ENCODE measurements at regions not wholly inside any gene's neighbourhood (a gene's known extent, or its start where the extent isn't known, plus 50 kb on each side); places are given as distances from the start of the nearest gene placed in this dataset.
"Not testable (repeated sequence)": the region's sequence is repeated elsewhere in the genome, so short reads cannot be mapped to it uniquely, and the experiment has no call there.

DNA sequence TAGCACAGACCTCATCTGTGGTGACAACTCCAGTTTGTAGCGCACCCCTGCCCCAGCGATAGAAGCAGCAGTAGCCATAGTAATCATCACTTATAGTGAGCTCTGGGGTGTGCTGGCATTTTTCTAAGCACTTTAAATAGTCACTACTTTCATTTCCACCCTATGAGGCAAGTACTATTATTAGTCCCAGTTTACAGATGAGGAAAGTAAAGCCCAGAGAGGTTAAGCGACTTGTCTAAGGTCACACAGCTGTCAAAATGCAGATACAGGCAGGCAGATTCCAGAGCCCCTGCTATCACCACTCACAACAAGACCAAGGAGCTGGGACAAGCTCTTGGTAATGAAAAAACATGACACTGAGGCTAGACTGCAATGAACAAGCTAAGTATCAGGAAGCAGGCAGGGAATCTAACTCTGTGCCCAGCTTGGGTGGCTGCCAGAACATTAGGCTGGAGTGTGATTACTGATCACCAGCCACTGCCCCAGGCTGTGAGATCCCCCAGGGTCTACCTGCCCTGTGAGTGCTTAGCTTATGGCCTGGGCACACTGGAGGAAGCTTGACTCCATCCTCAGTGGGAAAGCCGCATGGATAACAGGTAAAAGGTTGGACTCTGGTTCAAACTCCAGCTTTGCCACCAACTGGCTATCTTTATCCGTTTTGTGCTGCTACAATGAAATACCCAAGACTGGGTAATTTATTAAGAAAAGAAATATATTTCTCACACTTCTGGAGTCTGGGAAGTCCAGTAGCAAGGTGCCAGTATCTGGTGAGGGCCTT, 561.1 kb downstream of the MN1 start:
- DNase-seq = no peak

DNA sequence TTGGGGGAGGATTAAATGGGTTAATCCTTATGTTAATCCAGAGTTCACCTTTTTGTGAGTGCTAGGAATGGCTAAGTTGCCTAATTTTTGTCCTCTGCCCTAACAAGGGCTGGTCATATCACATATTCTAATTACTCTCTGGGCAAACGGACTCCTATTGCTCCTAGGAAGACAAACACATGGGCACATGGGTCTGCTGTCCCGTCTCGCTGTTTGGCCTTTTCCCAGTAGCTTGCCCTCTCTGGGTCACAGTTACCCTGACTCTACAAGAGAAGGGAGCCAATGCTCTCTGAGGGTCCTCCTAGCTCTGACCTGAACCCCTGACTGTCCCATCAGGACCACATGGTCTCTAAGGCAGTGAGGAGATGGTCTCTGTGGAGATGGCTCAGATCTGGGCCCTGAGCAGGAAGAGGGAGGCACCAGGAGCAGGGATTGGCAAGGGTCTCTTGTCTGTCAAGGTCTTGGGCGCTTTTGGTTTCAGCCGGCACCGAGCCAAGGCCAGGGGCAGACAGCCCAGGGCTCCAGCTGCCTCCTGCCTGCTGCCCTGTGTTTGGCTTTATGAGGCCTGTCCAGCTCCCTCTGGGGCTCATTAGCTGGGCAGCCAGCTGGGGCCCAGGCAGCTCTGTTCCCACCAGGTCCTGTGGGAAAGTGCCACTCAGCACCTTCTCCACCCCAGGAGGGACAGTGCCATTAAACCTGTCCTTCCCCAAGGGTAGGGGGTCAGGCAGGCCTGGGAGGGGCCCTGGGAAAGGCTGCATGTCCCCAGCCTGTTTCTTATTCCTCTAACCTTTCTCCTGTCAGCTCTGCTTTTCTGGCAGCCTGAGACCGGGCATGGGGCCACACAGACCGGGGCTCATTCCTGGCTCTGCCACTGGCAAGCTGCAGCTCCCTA, 559.9 kb downstream of the MN1 start:
- peak; percentile 37 for DNase-seq

DNA sequence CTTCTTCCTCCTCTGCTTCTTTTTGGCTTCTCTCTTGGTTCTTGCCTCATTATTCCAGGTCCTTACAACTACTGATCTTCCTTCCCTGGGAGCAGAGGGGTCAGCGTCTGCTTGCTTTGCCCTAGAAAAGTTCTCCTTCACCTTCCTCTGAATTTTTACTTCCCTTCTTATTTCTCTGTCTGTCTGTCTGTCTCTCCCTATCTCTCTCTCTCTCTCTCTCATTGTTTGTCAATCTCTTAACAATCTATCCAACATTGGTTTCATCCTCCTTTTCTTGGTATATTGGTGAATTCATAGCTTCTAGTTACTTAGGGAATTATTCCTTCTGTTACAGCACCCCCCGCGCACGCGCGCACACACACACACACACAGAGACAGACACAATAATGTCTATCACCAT, 559.1 kb downstream of the MN1 start:
- no peak for DNase-seq

DNA sequence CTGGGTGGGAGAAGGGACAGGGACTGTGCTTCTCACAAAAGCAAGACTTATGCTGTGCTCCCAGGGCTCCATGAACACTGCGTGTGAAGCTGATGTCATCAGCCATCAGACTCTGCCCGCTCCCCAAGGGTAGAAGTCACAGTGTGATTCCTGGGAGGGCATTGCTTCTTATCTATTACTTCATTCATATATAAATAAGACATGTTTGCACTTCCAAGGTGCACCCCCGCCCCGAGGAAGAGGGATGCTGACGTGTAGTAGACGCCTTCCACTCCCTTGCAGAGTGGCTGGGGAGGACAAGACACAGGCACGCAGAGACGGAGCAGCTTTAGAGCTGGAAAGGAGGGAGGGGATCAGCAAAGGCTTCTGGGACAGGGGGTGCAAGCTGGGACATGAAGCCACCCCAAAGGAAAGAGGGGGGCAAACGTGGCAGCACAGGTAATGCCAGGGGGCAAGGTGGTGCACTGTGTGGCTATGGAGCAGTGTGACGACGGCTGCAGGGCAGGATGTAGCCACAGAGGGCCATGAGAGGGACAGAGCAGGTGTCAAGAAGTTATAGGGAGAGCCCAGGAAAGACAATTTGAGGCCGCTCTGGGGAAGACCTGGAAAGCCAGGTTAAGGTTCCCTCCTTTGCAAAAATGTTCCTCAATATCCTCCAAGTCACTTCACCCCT, 558.5 kb downstream of the MN1 start:
- no peak for DNase-seq

DNA sequence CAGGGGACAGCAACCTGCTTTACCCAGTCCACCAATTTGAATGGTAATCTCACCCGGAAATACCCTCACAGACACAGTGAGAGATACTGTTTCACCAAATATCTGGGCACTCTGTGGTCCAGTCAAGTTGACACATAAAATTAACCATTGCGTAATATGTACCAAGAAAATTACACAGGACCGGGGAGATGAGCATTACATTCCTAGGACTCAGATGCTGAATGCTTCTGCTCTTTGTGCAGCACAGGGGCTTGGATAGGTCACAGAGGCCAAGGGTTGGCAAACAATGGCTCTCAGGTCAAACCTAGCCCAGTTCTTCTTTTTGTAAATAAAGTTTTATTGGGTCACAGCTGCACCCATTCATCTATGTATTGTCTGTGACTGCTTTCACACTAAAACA, 557.2 kb downstream of the MN1 start:
- no peak for DNase-seq

DNA sequence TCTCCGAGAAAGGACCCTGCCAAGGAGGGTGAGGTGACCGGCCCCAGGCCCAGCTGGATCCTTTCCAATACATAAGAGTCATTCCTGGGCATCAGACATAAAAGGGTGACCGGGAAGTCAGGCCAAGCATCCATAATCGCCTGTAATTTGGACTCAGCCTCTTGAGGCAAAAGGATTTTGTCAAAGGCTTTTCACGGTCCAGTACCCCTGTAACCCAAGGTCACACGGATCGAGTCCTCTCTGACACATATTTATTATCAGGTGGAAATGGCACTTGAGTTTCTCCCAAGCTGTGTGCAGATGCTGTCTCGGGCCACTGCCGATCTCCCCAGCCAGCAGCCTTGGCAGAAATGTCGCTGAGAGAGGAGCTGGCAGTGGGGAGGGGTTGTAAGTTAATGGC, 556.5 kb downstream of the MN1 start:
- no peak for DNase-seq

DNA sequence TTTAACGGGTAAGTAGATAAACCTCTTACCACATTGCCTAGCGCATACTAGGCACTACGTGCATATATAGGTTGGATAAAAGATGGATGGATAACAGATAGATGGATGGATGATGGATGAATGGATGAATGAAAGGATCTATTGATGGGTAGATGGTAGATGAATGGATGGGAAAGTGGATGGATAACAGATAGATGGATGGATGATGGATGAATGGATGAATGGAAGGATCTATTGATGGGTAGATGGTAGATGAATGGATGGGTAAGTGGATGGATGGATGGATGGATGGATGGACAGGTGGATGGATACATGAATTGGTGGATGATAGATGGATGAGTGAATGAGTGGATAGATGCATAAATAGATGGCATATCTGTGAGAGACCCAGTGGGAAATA, 555.0 kb downstream of the MN1 start:
- no peak for DNase-seq

DNA sequence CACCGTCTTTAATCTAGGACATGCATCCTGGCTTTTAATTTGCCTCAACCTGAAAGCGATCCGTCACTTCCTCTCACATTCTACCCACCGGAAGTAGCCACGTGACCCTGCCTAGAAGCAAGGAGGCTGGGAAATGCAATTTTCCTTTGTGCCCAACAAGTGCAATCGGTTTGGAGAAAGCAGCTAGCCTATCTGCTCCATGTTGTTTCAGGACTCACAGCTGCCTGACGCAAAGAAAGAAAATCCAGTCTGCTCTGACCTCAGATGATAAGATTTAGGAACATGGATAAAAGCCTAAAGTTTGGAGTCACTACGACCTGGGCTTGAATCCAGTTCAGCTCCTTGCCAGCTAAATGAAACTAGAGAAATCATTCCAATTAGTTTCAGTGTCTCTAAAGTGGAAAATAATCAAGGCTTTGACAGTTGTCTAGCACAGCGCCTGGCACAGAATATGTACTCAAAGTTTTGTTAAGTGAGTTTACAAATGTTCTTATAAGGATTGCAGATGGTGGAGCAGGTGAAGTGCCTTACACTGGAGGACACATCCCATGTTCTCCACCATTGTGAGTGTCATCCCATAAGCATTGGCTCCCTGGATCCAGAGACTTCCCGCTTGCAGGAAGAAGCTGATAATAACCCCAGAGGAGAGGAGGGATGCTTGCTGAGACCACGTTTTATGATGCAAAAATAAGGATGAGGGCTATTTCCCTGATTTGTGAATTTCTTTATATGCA, 553.7 kb downstream of the MN1 start:
- no peak for DNase-seq

DNA sequence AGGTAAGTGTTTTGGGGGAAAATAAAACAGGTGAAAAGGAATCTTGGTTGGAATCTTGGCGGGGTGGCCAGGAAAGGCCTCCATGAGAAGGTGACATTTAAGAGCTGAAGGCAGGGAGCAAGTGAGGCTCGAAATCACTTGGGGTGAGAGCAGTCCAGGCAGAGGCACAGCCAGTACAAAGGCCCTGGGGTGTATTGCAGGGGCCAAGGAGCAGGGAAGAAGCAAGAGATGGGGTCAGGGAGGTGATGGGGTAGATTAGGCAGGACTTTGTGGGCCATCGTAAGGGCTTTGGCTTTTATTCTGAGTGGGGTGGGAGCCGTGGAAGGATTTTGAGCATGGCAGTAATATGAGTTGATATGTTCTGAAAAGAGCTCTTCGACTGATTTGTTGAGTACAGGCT, 551.1 kb downstream of the MN1 start:
- DNase-seq = no peak

DNA sequence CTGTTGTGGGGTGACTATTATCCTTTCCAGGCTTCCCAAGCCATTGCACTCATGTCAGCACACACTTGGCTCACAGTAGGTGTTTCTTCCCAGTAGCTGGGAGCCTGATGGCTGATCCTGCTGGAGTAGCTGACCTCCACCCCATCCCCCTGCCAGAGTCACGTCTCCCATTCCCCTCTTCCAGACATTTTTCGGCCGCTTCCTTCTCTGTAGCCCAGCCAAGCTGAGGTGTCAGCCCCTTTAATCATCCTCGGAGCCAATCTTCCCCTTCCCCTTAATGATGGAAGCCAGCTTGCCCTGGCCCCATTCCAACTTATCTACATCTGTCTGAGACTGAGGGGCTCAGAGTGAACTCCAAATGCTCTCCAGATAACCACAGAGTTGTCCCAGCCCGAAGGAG, 550.7 kb downstream of the MN1 start:
- DNase-seq = no peak

DNA sequence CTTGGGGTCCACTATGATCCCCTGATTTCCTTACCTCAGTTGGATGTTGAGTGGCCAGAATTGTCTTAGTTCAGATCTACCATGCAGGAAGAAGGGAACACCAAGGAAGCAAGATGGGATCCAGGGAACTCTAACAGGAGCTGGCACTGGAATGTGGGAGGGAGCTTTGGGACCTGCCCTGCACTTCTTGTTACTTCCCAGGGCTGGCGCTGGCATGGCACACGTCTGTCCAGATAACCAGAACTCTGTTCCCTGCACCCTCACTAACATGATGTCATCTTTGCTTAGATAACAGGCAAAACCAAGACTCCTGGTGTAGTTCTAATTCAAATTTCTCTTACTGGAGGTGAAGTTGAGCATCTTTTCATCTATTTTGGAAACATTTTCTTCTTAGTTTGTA, 550.0 kb downstream of the MN1 start:
- no peak for DNase-seq

DNA sequence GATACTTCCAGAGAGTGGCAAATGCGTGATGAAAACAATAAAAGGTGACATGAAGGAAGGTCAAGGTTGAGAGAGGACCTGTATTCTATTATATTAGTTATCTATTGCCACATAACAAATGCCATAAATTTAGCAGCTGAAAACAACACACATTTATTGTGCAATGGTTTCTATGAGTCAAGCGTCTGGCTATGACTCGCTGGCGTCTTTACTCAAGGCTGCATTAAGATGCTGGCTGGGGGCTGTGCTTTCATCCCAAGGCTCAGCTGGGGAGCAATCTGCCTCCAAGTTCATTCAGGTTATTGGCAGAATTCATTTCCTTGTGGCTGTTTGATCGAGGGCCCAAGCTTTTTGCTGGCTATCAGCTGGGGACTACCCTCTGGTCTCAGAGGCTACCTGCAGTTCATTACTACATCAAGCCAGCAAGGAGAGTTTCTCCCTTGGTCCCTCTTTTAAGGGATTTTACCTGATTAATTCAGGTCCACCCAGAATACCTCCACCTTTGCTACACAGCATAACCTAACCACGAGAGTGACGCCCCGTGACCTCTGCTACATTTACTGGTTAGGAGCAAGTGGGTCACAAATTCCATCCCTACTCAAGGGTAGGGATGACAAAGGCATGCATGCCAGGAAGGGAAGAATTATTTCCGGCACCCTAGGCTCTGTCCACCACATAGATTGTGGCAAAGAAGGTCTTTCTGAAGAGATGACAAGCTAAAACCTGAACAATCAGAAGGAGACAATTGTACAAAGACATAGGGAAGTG, 549.1 kb downstream of the MN1 start:
- no peak for DNase-seq

DNA sequence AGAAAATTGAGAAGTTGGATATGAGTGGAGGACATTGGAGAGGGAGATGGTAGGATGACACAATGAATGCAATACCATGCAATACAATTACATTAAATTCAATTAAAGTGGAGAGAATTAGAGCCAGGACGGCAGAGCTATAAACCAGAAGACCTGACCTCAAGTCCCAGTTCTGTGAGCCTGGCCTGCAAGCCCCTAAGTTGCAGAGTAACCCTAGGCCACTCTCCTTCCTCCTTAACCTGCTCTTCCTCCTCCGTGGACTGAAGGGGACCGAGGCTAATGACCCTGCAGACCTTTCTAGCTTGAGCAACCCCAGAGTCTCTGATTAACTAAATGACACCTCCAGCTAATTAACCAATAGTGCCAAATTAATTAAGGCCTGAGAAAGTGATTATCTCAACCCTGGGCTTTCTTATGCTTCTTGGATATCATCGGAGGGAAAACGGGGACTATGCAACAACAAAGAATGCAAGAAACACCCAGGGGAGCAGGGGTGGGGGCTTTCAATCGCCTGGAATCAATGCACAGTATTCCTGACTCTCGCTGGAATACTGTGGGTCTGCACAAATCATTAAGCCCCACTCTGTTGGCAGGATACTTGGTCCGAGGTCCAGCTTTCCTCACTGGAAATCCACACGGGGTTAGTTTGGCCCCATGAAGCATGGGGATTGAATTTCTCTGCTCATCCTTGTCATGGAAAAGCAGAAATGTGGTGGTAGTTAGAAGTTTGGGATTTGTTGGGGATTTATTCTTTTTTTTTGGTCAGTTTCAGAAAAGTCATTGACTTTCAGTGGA, 548.3 kb downstream of the MN1 start:
- DNase-seq = no peak

DNA sequence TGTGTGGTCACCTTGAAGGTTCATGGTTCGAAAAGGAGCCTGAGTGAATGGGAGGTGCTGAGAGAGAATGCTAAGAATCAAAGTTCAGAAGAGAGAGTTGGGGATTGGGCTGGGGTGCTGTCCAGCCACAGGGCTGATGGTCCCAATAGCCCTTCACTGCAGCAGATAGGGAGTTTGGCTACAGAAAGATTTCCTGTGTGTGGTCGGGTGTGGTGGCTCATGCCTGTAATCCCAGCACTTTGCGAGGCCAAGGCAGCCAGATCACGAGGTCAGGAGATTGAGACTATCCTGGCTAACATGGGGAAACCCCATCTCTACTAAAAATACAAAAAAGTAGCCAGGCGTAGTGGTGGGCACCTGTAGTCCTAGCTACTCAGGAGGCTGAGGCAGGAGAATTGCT, 547.5 kb downstream of the MN1 start:
- DNase-seq = not testable (repeated sequence)

DNA sequence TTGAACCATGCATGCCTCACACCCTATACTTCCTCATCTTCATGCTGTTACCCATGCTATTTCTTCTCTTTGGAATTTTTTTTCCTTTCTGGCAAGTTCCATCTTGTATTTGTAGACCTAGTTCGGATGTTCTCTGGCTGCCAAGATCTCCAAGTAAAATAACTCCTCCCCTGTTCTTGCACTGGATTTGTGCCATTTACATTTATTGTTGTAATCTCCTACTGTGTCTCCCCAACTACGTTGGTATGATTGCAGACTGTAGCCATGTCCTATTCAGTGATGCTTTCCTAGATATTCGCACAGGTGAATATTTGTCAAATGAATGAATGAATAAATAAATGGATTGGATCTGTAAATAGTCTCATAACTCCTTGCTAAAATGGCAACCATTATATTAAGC, 546.0 kb downstream of the MN1 start:
- DNase-seq = no peak

DNA sequence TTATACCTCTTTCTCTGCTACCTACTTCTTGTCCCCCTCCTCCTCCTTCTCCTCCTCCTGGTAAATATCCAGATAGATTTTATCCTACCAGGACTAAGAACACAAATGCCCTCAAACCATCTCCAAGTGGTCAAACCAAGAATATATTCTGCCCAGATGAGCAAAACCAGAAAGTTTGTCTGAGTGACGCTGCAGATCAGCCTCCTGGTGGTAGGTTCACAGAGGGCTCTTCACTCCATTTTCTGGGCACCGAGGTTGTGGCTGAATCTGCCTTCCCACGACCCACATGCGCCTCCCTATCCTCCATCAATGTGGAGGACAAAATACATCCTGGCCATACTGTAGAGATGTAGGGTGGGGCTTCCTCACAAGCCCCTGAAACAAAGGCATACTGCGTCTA, 543.6 kb downstream of the MN1 start:
- no peak for DNase-seq

DNA sequence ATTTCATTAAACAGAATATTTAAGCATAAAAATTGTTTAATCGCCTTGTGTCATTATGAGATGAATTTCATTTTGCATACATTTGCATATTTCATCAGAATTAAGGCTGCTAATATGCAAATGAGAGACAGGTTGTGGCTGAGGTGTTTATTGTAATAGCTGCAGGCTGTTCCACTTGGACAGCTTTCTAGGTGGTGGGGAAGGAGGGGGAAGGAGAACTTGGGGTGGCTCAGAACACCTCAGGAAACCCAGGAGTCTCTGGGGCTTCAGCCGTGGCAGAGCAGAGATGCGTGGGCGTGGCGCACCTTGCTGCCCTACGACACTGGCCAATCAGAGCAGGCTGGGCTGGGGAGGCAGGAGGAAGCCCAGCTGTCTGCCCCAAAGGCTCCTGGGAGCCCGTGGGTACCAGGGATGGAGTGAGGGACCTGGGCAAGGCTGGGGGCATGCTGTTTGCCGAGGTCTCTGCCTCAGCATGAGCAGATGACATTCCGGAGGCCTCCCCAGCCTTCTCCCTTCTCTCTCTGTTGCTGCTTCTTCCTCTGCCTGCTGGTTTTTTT, 542.9 kb downstream of the MN1 start:
- no peak for DNase-seq

DNA sequence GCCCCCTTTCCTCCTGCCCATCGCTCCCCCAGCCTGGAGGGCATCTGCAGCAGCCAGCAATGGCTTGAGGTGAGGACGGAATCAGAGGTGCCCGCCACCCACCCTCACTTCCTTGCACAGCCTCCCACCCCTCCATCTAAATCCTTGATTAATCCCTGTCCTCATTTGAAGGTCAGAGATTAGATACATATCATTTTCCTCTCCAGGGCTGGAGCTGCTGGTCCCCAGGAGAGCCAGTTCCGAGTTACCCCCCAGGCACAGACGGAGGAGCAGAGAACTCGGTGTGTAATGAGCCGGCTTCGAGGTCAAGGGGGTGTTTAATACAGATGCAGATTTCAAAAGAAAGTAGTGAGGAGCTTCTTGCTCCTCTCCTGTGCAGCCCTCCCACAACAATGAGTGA, 542.1 kb downstream of the MN1 start:
- DNase-seq = no peak

DNA sequence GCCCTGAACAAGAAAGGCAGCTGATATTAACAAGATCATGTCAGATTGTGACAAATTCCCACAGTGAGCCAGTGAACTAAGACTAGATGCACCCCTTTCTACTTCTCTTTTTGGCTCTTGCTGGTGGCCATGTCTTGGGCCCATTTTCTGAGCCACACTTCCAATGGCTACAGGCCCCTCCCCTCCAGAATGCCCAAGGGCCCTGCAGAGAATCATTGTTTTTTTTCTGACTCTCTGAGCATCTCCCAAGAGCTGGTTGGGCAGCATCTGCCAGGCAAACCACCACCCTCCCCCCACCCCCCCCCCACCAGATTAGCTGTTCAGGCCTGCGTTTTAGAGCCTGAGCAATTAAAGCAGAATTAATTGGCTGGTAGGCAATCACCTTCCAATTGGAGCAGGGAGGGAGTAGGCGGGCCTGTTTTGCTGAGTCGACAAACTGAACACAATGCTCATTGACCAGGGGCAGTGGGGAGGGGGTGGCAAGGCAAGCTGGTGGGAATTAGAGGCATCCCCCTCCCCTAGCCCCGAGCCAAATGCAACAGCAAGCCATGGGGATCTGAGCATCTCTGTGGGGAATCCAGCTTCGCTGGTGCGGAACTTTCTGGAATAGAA, 541.4 kb downstream of the MN1 start:
- DNase-seq = no peak

DNA sequence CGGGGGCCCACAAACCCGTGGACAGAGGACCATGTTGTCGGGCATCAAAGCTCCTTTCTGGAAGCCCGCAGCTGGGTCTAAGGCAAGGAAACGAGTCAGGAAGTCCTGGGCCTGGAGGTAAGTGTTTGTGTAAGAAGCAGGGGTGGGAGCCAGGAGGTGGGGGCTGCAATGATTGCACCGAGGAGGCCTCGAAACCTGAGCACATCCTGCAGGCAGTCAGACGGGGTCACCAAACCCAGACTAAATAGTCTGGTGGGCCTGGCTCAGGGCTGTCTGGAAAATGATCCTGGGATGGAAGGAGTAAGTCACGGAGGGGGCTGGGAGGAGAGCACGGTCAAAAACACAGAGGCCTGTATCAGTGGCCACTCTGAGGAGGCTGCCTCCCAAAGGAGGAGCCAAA, 539.2 kb downstream of the MN1 start:
- no peak for DNase-seq

DNA sequence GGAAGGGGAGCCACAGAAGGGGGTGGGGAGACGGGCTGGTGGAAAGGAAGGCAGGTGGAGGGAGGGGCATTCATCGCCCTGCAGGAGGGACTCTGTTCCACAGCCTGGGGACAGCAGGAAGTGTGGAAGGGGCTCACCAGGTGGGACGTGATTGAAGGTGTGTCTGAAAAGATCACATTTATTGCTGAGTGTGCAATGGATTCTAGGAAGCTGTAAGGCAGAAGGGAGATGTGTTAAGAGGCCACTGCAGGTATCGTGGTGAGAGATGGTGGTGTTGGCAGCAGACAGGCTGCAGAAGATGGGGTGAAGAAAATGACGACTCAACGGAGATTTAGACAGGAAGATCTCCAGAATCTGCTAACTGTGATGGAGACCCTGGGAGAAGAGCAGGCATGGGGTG, 537.4 kb downstream of the MN1 start:
- no peak for DNase-seq

All from kidney glomerular epithelial cell (primary cell).